SH-SY5Y (cell line): ENCODE measurements at regions not wholly inside any gene's neighbourhood (a gene's known extent, or its start where the extent isn't known, plus 50 kb on each side); places are given as distances from the start of the nearest gene placed in this dataset.

Experiments used
- GATA2 ChIP-seq: IDR thresholded peaks from 2 replicates; pipeline ENCODE4 v1.6.1; 2011; ENCODE audit warnings: mild to moderate bottlenecking, low read depth, low read length
- GATA3 ChIP-seq: IDR thresholded peaks from 2 replicates; pipeline ENCODE4 v1.6.1; 2011; ENCODE audit warnings: low read depth, mild to moderate bottlenecking, low read length, moderate library complexity

DNA sequence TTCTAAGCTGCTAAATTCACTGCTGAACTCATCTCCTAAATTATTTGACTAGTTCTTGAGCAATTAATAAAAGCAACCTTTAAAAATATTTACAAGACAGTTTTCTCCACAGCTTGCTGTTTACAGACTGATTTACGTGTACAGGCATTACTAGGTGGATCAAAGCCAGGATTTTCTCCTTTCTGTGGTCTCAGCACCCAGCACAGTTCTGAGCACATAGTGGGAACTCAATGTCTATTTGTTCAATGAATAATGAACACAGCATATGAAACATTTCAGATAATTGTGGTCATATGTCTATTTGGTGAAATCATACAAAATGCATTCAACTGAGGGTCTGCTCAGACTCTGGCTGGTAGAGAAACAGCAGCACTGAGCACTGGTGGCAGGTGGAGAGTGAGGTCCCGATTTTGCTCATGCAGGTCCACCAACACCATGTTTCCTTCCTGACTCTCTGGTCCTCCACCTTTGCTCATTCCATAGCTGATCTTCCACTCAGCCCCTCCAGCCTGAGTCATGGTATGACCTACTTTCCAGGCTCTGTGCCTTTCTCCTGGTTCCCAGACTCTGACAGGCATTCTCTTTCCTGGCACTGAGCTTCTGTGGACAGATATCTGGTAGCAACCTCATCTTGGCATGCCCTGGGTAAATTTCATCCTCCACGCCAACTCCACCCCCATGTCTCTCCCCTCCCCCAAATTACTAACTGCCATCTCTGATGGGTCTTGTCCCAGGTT is 311.3 kb downstream of the TGFB2 start:
- TF ChIP-seq GATA2: no peak
- no peak for TF ChIP-seq GATA3
